ENCODE measurements at regions not wholly inside any gene's neighbourhood (a gene's known extent, or its start where the extent isn't known, plus 50 kb on each side); places are given as distances from the start of the nearest gene placed in this dataset.

- TF ChIP-seq ZNF770 (CRISPR knock-in tag; IDR thresholded peaks at IDR 0.05) (no peak), ZC3H13 (CRISPR knock-in tag; IDR thresholded peaks at IDR 0.05) (no peak), ZNF451 (CRISPR knock-in tag; IDR thresholded peaks at IDR 0.05) (no peak), PAXIP1 (CRISPR knock-in tag; conservative IDR thresholded peaks at IDR 0.05) (no peak), DZIP1 (CRISPR knock-in tag; IDR thresholded peaks at IDR 0.05) (no peak)
Observed at GRCh38 chr14:25626986-25627385, 577.0 kb upstream of the STXBP6 start (continued).

Data from HepG2 (cell line).